ENCODE measurements at regions not wholly inside any gene's neighbourhood (a gene's known extent, or its start where the extent isn't known, plus 50 kb on each side); places are given as distances from the start of the nearest gene placed in this dataset.

DNA sequence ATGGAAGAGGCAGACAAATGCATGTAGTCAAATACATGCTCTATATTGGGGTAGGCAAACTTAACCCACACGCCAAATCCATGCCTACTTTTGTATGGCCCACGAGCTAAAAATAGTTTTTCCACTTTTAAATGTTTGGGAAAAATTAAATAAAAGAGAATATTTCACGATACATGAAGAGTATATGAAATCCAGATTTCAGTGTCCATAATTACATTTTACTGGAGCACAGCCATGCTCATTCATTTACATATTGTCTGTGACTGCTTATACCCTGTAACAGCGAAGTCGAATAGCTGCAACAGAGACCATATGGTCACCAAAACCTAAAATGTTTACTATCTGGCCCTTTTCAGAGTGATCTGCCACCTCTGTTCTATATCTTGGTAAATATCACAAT lies 257.4 kb upstream of the NOCT start:
- H3K4me3 ChIP-seq (replicated peaks; ENCODE audit: low read depth, low read length): no peak overlapping the region
- TF ChIP-seq, protein P1, sequence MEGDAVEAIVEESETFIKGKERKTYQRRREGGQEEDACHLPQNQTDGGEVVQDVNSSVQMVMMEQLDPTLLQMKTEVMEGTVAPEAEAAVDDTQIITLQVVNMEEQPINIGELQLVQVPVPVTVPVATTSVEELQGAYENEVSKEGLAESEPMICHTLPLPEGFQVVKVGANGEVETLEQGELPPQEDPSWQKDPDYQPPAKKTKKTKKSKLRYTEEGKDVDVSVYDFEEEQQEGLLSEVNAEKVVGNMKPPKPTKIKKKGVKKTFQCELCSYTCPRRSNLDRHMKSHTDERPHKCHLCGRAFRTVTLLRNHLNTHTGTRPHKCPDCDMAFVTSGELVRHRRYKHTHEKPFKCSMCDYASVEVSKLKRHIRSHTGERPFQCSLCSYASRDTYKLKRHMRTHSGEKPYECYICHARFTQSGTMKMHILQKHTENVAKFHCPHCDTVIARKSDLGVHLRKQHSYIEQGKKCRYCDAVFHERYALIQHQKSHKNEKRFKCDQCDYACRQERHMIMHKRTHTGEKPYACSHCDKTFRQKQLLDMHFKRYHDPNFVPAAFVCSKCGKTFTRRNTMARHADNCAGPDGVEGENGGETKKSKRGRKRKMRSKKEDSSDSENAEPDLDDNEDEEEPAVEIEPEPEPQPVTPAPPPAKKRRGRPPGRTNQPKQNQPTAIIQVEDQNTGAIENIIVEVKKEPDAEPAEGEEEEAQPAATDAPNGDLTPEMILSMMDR (IDR thresholded peaks at IDR 0.05; ENCODE audit: low read length, missing control alignments): no peak
- DNase-seq (ENCODE audit: low read depth): no peak

- DNase-seq (ENCODE audit: low read depth): no peak
- H3K4me3 ChIP-seq (replicated peaks; ENCODE audit: low read depth, low read length): no peak overlapping the region
- TF ChIP-seq, protein P1 (IDR thresholded peaks at IDR 0.05; ENCODE audit: low read length, missing control alignments): no peak
Observed at GRCh38 chr4:138757432-138757831, 258.1 kb upstream of the NOCT start.

- TF ChIP-seq, protein P1 (IDR thresholded peaks at IDR 0.05; ENCODE audit: low read length, missing control alignments): no peak
- no peak for DNase-seq (ENCODE audit: low read depth)
- no peak overlapping the region for H3K4me3 ChIP-seq (replicated peaks; ENCODE audit: low read depth, low read length)
Observed at GRCh38 chr4:138756519-138756918, 259.1 kb upstream of the NOCT start.

DNA sequence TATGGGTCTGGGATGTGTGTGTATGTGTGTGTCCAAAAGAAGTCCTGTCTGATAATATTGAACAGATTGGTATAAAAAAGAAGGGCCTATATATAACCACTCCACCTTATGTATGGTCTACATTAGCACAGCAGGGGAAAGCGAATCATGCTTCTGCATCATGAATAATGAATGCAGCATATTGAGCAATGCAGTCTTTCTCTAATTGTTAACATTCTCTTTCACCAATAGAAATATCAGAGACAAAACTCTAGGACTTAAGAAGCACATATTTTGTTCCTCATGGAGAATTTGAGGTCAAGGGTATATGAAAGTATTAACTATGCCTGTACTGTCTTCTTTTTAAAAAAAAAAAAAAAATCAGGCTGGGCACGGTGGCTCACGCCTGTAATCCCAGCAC lies 264.3 kb upstream of the NOCT start:
- no peak overlapping the region for H3K4me3 ChIP-seq (replicated peaks; ENCODE audit: low read depth, low read length)
- peak; percentile 8 for DNase-seq (ENCODE audit: low read depth)
- TF ChIP-seq, protein P1 (IDR thresholded peaks at IDR 0.05; ENCODE audit: low read length, missing control alignments): no peak

GRCh38 chr4:138749303-138749702 lies 266.3 kb upstream of the NOCT start:
- TF ChIP-seq, protein P1 (IDR thresholded peaks at IDR 0.05; ENCODE audit: low read length, missing control alignments): no peak
- DNase-seq (ENCODE audit: low read depth): peak; percentile 39
- no peak overlapping the region for H3K4me3 ChIP-seq (replicated peaks; ENCODE audit: low read depth, low read length)

DNA sequence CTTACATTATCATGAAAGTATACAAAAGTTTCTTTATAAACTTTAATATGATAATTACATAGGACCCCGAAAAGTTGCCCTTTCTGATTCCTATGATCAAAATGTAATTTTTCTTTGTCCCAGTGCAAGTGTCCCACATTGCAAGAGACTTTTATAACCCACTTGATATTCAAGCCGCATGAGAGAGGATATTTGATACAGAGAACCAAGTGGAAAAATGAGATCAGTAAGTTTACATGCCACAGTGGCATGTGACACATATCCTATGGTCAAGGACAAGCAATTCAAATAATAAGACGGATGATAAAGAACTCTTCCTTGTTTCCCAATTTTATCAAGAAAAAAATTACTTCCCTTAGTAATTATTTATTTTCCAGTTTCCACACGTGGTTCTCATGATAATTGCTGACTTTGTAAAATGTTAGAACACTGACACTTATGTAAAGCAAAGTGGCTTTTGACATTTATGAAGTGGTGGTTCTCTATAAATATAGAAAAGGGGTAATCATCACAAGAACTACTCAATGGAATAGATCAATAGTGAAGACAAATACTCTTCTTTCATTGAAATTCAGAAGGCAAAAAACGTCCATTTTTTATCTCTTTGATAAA lies 273.7 kb upstream of the NOCT start:
- TF ChIP-seq, protein P1 (IDR thresholded peaks at IDR 0.05; ENCODE audit: low read length, missing control alignments): no peak
- H3K4me3 ChIP-seq (replicated peaks; ENCODE audit: low read depth, low read length): no peak overlapping the region
- no peak for DNase-seq (ENCODE audit: low read depth)

All from fibroblast of pulmonary artery (primary cell).